ENCODE measurements at regions not wholly inside any gene's neighbourhood (a gene's known extent, or its start where the extent isn't known, plus 50 kb on each side); places are given as distances from the start of the nearest gene placed in this dataset.

- no peak for TF ChIP-seq CHD7 (IDR thresholded peaks at IDR 0.05; ENCODE audit: insufficient replicate concordance, low read length)
These were observed 51.3 kb upstream of the MAOA start (continued) for GRCh38 chrX:43604753-43605152.
